HG03108 (cell line): ENCODE measurements at regions not wholly inside any gene's neighbourhood (a gene's known extent, or its start where the extent isn't known, plus 50 kb on each side); places are given as distances from the start of the nearest gene placed in this dataset.
"Not testable (repeated sequence)": the region's sequence is repeated elsewhere in the genome, so short reads cannot be mapped to it uniquely, and the experiment has no call there.

ENCODE experiments used
- ATAC-seq: cut with Tn5 transposase; IDR thresholded peaks from one replicate; pipeline ENCODE4 v1.9.1; 2021; ENCODE audit warnings: moderate library complexity; ENCODE audit not compliant: unreplicated experiment

DNA sequence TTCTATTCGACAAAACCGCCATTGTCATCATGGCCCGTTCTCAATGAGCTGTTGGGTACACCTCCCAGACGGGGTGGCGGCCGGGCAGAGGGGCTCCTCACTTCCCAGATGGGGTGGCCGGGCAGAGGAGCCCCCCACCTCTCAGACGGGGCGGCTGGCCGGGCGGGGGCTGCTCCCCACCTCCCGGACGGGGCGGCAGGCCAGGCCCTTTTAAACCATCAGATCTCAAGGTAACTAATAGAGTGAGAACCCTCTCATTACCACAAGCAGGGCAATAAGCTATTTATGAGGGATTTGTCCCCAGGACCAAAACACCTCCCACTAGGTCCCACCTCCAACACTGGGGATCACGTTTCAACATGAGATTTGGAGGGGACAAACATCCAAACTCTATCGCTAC, 571.5 kb downstream of the INSC start:
- ATAC-seq = not testable (repeated sequence)

DNA sequence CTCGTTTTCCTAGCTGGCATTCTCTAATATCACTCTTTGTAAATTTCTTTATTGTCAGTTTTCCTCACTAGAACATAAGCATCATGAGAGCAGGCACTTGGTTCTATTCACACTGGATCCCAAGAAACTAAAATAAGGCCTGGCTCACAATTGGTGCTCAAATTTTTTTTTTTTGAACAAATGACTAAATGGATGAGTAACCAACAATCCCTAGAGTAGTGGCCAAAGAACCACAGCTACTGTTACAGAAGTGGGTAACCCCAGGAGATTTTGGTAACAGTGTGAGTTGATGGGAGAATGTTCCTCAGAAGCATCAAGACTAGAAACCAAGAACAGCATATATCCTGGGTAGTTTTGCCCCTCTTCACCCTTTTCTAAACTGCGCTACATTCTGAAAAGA, 572.6 kb downstream of the INSC start:
- no peak for ATAC-seq

DNA sequence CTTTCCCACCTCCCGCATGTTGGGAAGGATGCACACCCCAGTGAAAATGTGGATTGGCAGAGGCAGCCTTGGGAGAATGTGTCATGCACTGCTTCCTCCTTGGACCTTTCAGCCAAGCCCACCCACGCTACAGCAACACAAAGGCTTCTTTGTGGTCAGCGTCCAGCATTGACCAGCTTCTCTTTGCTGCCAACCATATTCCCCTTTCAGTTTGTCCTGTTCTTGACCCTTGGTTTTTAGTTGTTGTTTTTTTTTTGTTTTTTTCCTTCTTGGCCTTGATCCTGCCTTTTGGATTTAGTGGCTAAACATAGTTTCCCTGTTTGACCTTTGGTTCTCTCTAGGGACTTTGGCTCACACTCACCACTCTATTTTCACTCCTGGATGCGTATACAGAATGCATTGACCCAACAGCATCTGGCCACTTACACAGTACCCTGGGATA, 573.6 kb downstream of the INSC start:
- ATAC-seq = no peak

DNA sequence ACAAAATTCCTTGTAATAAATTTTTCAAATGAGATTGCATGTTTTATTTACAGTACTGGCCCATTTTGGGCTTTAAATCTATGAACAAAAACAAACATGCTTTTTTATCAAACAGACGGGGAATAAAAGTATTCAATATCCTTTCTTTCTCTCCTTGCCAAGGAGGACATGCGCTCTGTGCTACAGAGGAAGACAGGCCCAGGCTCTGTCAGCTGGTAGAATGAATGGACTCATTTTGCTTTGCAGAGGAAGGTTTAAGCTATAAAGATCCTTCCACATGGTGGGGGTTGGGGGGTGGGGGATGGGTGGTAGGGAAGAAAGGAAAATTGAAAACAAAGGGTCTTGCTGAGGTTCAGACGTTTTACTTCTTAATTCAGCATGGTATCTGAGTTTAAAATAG, 575.6 kb downstream of the INSC start:
- ATAC-seq = no peak

DNA sequence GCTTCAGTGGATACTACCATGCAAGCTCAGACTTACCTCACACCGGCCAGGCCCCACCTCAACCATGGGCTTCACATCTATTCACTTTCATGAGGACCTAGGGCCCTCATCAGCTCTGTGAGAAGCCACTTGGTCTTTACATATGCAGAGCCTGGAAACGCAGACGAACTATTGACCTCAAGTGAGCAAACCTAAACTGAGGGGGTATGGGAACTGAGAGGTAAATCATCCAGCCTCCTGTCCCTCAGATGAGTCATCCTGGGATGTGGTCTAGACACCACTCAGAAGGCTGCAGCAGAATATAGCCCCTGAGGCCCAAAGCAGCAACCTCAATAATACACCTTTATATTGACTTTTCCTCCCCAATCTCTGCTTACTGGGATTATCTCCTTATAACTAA, 578.0 kb downstream of the INSC start:
- ATAC-seq = no peak

DNA sequence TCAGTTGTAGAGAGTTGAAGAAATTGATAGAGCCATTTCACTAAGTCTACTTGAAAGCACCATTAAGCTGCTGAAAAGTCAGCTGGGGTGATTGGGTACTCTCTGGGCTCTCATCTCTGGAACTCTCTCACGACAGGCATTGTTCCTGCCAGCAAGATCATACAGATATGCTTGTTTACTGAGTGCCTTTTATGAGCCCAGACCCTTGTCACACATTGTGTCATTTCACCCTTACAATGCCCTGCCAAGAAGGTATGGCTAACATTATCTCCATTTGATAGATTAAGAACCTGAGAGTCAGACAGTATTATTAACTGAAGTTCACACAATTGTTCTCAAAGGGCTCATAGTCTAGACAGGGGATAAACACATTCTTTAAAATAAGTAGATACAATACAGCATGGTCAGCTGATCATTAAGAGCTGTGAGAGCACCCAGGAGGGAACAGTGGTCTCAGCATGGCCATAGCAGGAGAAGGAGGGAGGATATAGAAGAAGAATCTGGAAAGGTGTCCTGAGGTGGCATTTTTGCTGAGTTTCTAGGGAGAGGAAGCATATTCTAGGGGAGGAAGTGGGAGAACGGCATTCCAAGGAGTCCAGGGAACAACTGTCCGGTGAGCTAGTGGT, 580.5 kb downstream of the INSC start:
- ATAC-seq = no peak

DNA sequence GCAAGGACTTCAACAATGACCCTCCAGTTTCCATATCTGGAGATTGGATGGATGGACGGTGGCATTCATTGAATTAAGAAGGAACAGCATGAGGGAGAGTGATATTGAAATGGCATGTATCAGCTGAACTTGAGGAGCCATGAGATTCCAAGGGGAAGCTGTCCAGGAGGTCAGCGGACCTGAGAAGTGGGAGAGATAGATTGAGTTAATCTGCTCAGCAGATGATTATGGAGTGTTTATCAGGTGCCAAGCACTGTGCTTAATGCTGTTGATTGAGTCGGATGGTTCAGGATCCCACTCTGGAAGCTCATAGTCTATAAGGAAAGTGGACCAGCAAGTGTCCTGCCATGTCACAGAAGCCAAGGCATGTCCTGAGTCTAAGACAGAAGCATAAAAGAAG, 581.3 kb downstream of the INSC start:
- ATAC-seq = no peak

DNA sequence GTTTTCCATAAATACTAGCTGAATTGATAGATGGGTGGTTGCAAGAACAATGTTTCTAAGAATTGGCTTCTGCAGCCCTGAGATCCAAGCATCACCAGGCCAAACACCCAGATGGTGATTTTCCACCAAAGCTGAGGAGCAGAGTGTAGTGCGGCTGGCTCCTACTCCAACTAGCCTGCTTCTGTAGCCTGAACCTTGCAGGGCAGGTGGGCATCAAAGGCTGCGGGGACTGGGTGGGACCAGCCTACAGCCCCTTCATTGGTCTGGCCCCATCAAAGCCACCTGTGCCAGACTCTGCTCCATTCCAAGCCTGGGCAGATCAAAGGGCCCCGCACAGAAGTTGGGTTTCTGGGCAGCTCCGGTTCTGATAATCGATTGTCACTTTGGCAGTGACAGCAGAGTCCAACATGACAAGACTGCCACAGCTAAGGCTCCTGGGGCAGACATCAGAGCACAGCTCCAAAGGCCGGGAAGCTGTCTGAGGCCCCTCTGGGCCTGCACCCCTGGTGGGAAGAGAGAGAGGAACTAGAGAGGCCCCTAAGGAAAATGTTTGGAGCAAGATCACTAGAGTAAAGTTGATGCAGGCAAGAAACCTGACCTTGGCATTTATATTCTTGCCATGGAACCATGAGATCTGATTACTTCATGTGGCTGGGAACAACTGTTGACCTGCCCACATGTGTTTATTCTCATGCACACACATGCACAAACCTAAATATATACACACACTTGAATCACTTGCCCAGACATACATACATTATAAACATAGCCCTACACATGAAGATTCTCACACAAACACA, 582.9 kb downstream of the INSC start:
- ATAC-seq = no peak

DNA sequence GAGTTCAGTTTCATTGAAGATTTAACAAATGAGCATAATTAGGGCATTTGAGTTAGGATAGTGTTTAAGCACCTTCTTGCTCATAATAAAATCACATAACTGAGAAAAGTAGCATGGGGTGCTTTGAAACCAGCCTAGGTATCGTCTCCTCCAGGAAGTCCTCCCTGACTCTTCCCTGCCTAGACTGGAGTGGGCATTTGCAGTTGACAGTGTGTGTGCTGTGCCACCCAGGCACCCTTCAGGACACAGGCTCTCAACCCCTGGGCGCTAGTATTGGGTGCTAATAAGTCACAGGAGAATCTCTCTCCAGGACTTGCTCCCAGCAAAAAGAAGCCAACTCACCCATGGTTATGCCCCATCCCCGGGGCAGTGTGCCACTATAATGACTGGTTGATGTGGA, 584.1 kb downstream of the INSC start:
- no peak for ATAC-seq

DNA sequence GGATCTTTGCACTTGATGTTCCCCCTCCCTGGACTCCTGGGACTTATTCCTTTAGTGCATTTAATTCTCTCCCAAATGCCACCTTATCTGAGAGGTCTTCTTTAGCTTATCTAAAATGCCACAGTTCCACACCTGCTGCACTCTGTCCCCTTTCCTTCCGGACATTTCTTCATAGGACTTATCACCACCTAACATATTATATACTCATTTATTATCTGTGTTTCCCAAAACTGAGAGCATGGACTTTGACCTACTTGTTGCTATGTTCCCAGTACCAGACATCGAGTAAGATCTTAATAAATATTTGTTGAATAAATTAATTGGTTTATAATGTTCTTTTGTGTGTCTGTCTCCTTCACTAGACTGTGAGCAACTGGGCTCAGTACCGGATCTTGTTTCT, 585.3 kb downstream of the INSC start:
- no peak for ATAC-seq

DNA sequence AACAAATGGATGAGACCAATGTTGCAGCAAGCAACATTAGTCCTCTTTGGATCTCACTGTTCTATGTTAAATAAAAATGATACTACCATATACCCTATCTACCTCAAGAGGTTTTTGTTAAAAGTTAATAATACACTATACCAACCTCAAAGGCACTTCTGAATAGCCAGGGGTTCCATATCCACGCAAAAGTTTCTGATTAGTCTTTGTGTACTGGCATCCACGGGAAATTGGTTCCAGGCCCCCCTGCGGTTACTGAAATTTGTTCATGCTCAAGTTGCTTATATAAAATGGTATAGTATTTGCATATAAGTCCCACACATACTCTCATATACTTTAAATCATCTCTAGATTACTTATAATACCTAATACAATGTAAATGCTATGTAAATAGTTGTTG, 585.7 kb downstream of the INSC start:
- no peak for ATAC-seq

DNA sequence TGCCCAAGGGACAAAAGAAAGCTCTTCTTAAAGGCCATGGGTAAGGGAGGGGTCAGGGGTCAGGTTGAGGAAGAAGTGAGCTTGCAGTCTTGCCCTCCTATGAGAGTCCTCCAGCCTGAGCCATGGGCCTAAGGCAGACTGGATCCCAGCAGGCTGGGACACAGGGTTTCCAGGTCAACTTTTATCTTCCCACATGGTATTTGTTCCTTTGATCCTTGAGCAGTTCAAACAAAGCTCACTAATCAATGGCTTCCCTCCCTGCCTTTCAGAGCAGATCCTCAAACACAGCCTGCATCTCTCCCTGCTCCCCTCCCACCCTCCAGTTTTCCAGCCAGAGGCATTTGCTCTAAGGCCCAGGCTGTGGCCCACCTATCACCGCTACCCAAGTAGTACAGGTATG, 589.3 kb downstream of the INSC start:
- no peak for ATAC-seq

DNA sequence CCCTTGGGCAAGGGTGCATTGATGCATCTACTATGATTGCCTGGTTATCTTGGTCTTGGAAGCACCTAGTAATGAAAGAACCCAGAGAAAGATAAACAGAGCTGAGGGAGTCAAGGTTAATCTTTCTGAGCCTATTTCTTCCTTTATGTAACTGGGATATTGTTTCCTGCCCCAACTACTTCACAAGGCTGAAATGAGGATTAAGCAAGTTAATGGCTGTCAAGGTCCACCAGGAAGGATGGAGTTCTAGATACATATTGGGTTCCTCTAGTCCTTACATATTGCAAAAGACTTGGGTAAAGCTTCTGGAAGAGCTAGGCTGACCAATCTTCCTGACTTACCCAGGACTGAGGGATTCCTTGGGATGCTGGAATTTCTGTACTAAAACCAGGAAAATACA, 589.8 kb downstream of the INSC start:
- ATAC-seq = no peak

DNA sequence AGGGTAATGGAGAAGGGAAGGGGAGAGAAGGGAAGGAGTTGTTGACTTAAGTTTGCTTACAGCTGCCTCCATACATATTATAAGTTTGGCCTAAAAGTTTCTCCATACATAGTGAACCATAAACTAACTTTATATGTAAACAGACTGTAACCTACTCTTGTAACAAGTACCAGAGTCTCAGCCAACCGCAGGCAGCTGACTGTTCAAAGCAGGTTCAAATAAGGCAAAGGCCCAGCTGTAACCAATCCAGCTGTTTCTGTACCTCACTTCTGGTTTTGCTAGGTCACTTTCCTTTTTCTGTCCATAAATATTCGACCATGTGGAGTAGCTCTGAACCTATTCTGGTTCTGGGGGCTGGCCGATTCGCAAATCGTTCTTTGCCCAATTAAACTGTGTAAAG, 591.2 kb downstream of the INSC start:
- ATAC-seq = no peak

DNA sequence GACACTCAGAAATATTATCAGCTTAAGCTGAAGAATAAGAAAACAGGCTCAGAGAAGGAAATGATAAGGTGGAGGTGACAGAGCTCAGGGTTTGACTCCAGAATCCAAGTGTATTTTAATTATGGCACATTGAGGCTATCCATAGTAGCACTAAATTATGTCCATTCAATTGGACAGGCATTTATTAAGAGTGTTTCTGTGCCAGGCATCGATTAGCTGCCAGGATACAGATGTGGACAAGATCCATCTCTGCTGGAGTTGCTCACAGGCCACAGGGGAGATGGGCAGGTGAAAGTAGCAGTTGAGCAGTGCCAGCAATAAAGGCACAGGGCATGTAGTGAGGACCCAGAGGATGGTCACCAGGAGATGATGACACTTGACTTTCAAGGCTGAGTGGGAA, 592.5 kb downstream of the INSC start:
- ATAC-seq = no peak

DNA sequence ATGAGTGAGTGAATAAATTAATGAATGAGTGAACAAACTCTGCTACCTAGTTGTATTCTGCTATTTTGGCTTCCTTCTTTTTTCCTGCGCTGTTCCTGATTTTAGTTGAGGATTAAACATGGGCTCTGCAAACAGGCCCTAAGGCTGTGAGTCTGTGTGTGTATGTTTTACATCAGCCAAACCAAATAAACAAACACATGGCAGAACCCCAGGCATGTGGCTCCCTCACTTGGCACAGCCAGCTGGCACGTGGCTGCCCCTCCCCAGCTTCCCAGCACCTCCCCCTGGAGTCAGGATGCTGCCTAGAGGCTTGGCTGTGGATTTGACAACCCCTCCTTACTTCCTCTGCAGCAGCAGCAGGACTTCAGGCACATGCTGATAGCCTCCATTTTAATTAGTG, 593.2 kb downstream of the INSC start:
- ATAC-seq = no peak

DNA sequence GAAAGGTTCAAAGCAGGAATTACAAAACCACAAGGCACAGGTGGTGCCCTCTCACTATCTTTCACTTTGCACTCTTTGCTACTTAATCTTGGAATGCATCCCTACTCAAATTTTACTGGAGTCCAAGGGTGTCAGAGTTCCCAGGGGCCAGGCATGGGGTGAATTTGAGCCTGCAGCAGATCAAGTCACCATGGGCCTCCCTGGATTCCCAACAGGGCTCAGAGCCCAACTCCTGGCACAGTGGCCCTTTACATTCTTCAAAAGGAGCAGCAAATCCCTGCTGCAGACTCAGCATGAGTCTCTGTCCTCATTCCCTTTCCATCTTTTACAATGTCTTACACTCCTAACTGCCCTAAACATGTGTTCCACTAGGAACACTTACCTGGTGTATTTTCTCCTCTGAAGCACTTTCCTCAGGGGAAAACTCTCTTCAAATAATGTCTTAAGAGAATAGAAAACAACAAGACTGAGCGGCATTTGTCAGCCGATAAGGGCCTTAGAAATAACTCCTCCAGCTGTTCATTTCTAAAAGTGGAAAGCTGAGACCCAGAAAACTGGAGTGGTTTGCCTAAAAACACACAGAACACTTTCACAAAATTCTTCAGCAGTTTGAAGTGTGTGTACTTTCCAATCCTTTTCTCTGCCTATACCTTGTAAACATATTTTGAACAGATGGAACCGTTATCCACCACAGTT, 596.0 kb downstream of the INSC start:
- ATAC-seq = no peak

DNA sequence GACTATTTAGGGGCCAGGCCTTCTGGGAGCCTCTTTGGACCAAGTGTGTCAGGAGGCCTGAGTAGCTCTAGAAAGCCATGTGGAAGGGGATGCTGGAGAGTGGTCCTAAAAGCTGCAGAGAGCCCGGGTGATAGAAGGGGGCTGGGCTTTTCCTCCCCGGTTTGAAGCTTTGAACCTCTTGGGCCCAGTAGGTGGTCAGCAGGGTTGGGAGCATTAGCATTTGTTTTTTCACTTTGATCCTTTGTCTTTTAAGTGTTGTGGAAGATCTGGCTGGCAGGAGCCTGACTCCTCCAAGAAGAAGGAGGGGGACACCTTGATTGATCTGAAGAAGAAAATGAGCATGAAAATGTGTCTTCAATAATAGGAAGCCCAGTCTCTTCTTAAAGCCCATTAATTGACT, 596.6 kb downstream of the INSC start:
- no peak for ATAC-seq

DNA sequence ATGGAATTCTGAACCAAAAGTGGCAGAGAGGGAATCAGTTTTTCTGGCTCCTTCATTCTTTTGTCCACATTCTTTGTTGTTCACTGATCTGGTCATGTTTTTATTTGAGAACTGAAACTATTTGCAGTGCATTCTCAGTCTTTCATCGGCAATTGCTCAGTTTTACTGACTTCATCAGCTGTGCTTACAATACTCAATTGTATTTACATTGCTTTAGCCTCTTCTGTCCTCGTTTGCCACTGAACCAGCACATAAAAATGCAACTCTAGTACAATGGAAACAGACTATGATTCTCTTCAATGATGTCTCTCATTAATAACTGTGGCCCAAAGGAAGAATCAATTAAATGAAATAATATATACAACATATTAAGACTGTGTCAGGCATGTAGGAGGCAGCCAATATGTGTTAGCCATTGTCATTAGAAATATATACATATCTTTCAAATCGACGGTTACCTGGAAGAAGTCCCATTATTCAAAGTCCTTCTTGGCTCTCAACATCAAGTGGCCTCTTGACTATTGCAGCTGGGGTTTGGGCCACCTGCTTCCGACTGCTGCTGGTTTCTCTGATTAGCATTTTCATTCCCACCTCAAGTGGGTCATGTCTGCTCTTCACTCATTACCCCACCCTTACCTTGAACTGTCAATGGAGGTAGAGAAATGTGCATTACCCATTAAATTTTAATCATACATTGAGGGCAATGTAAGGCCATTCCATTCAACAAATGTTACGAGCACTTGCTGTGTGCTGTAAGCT, 600.1 kb downstream of the INSC start:
- no peak for ATAC-seq

DNA sequence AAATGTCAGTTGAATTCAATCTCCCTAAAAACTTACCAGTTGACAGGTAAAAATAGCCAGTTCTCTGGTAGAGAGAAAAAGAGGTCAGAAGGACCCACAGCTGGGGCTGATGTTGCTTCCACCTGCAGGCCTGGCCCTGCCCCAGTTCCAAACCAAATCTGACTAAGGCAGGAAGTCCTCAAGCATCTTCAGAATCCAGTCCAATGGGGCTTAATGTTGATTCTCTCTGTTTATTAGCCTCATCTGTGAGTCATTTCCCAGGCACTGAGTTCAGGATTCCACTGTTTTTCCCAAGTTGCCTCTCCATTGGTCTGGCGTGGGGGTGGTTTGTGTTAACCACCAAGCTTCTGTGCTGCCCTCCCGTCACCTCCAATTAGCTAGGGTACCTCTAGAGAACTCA, 601.8 kb downstream of the INSC start:
- ATAC-seq = no peak

DNA sequence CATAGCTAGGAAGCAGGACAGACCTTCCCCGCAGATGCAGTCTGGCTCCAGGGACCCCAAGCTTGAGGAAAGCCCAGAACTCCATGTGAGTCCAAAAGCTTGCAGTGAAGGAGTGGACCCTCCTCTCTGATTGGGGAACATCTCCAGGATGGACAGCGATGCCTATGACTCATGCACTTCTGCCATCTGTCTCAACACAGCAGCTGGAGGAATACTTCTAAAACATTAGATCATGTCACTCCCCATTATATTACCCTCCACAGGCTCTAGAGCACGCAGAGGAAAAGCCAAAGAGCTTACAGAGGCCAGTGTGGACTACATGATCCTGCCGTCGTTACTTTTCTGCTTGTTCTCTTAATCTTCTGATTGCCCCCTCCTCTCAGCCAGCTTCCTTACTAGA, 605.7 kb downstream of the INSC start:
- no peak for ATAC-seq
